Duodenal mucosa (tissue), 2 donors: ENCODE measurements at regions not wholly inside any gene's neighbourhood (a gene's known extent, or its start where the extent isn't known, plus 50 kb on each side); places are given as distances from the start of the nearest gene placed in this dataset.
"Not testable (repeated sequence)": the region's sequence is repeated elsewhere in the genome, so short reads cannot be mapped to it uniquely, and the experiment has no call there.

Source experiments
- H3K27ac ChIP-seq: one replicate; pipeline ENCODE4 v1.7.0; 2013; ENCODE audit warnings: low read depth, low read length
- H3K27me3 ChIP-seq, 2 donors: one replicate each; pipeline ENCODE4 v1.7.0; 2013; ENCODE audit warnings: low read length in 2 of 2, control low read depth in 1 of 2; ENCODE audit not compliant: insufficient read depth in 2 of 2, control insufficient read depth in 1 of 2
- H3K36me3 ChIP-seq, 2 donors: one replicate each; pipeline ENCODE4 v1.7.0; 2013; ENCODE audit warnings: low read length in 2 of 2, control low read depth in 1 of 2; ENCODE audit not compliant: insufficient read depth in 2 of 2, control insufficient read depth in 1 of 2
- H3K4me1 ChIP-seq, 2 donors: one replicate each; pipeline ENCODE4 v1.7.0; 2013; ENCODE audit warnings: low read length in 2 of 2, control low read depth in 1 of 2; ENCODE audit not compliant: insufficient read depth in 2 of 2, control insufficient read depth in 1 of 2
- H3K4me3 ChIP-seq, 2 donors: one replicate each; pipeline ENCODE4 v1.7.0; 2013; ENCODE audit warnings: low read length in 2 of 2, low read depth in 1 of 2
- H3K9ac ChIP-seq, 2 donors: one replicate each; pipeline ENCODE4 v1.7.0; 2013; ENCODE audit warnings: low read length in 2 of 2, low read depth in 1 of 2
- H3K9me3 ChIP-seq, 2 donors: one replicate each; pipeline ENCODE4 v1.7.0; 2013; ENCODE audit warnings: low read length in 2 of 2, control low read depth in 1 of 2; ENCODE audit not compliant: control insufficient read depth in 1 of 2

DNA sequence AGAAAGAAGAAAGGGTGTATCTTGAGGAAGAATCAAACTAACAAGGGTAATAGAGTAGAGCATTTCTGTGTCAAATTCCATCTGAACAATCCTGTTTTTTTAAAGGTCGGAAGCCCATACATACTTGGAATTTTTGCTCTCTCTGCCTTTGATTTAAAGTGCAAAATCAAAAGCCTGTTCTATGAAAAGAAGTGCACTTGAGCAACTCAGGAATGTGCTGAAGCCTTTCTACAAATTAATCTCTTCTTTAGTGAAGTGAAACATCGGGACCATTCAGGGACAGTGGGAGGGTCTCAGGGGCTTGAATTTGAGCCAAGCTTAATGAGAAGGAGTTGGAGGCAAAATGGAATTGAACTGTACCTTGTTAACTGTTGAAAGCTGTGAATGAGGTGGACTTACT is 1008.5 kb upstream of the LCORL start:
- no peak overlapping the region for H3K9ac ChIP-seq

DNA sequence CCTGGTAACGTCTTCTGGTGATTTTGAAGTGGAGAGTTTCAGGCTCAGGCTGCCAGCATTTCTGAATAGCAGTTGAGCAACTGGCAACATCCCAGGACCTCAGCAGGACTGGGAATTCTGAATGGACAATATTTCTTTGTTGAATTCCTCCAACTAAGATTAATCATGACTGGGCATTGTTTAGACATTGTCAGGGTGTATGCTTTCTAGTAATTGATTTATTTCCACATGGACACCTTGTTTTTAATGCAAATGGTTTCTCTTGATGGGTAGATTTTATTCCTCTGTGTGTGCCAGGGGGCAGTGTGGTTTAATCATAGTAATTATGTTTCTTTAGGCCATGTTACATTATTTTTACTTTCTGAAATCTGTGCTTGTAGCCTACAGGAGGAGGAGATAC is 1004.7 kb upstream of the LCORL start:
- Histone ChIP-seq H3K36me3 (no peaks in the 10 kb centered on the region), H3K4me1 (no peaks in the 10 kb centered on the region), H3K27me3 (no peaks in the 10 kb centered on the region), H3K9ac (no peak overlapping the region), H3K9me3 (no peaks in the 10 kb centered on the region), H3K4me3 (no peak overlapping the region), H3K27ac (no peak overlapping the region)

More for the DNA sequence above, 1008.5 kb upstream of the LCORL start:
- Histone ChIP-seq H3K4me1 (no peaks in the 10 kb centered on the region), H3K27ac (no peak overlapping the region), H3K9me3 (no peaks in the 10 kb centered on the region), H3K27me3 (no peaks in the 10 kb centered on the region), H3K4me3 (no peak overlapping the region), H3K36me3 (no peaks in the 10 kb centered on the region)

DNA sequence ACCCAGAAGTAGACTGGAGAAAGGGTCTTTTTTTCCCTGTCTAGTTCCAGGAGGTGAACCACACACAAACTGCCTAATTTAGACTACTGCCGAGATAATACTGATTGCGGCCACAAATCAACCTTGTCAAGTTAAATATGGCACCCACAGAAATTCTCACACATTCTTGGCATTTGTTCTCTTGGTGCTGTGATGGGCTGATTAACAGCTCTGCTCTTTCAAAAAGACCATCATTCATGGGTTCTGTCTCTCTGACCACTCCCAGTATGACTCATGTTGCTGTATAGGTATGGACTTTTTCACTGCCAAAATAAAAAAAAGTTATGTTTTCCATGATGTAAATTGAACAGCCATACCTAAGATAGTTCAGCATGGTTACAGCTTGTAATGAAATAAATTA is 1003.5 kb upstream of the LCORL start:
- no peak overlapping the region for H3K9ac ChIP-seq

DNA sequence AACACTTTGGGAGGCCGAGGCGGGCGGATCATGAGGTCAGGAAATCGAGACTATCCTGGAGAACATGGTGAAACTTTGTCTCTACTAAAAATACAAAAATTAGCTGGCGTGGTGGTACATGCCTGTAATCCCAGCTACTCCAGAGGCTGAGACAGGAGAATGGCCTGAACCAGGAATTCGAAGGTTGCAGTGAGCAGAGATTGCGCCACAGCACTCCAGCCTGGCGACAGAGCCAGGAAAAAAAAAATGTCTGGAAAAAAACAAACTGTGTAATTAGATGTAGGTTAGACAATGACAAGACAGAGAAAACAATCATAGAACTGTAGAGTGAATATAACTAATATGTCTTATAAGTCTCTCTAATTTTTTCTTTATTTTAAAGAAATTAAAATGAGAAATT is 1002.5 kb upstream of the LCORL start:
- Histone ChIP-seq H3K36me3 (no peaks in the 10 kb centered on the region), H3K9ac (no peak overlapping the region), H3K4me3 (no peak overlapping the region), H3K27ac (no peak overlapping the region), H3K4me1 (no peaks in the 10 kb centered on the region), H3K9me3 (no peaks in the 10 kb centered on the region), H3K27me3 (no peaks in the 10 kb centered on the region)

More for the DNA sequence above, 1003.5 kb upstream of the LCORL start:
- no peaks in the 10 kb centered on the region for H3K4me1 ChIP-seq
- no peaks in the 10 kb centered on the region for H3K36me3 ChIP-seq
- no peak overlapping the region for H3K27ac ChIP-seq
- no peak overlapping the region for H3K4me3 ChIP-seq
- H3K27me3 ChIP-seq, result no peaks in the 10 kb centered on the region
- no peaks in the 10 kb centered on the region for H3K9me3 ChIP-seq

DNA sequence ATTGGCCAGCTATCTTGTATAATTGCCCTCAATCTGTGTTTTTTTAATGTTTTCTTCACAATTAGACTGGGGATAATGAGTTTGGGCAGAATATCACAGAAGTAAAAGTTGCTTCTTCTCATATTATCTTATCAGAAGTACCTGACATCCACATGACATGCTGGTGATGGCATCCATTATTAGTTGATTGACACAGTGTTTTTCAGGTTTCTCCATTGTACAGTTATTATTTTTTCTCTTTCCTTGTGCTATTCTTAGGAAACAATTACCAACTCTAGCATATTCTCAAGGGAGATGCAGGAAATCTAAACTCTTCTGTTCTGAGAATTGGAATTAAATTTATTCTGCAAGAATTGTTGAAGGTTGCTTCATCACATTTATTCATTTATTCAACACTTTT is 1000.1 kb upstream of the LCORL start:
- H3K9ac ChIP-seq, result no peak overlapping the region
- H3K27me3 ChIP-seq, result no peaks in the 10 kb centered on the region
- no peaks in the 10 kb centered on the region for H3K4me1 ChIP-seq
- no peaks in the 10 kb centered on the region for H3K9me3 ChIP-seq
- no peak overlapping the region for H3K27ac ChIP-seq
- H3K36me3 ChIP-seq, result no peaks in the 10 kb centered on the region
- no peak overlapping the region for H3K4me3 ChIP-seq

DNA sequence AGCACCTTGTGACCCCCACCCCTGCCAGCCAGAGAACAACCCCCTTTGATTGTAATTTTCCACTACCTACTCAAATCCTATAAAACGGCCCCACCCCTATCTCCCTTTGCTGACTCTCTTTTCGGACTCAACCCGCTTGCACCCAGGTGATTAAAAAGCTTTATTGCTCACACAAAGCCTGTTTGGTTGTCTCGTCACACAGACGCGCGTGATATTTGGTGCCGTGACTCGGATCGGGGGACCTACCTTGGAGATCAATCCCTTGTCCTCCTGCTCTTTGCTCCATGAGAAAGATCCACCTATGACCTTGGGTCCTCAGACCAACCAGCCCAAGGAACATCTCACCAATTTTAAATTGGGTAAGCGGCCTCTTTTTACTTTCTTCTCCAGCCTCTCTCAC is 995.0 kb upstream of the LCORL start:
- H3K27ac ChIP-seq, H3K27me3 ChIP-seq, H3K9me3 ChIP-seq, H3K4me1 ChIP-seq, H3K9ac ChIP-seq, H3K36me3 ChIP-seq, H3K4me3 ChIP-seq: not testable (repeated sequence)

DNA sequence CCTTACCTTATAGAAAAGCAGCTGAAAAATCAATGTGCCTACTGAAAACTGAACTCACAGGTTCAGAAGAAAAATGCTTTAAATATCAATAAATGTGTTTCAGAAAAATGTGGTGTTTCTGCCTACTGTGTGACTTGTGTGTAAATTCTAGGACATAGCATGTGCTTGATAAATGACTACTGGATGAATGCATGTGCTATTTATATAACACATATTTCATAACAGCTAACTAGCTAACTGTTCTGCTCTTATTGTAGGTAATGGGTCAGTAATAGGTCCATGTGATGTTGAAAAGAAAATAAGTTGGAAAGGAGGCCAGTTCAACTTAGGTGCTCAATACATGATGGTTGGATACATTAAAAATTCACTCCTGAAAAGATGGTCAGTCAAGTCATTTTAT is 993.0 kb upstream of the LCORL start:
- no peak overlapping the region for H3K27ac ChIP-seq
- no peaks in the 10 kb centered on the region for H3K36me3 ChIP-seq
- no peaks in the 10 kb centered on the region for H3K27me3 ChIP-seq
- no peaks in the 10 kb centered on the region for H3K9me3 ChIP-seq
- H3K9ac ChIP-seq, result no peak overlapping the region
- no peak overlapping the region for H3K4me3 ChIP-seq
- no peaks in the 10 kb centered on the region for H3K4me1 ChIP-seq

DNA sequence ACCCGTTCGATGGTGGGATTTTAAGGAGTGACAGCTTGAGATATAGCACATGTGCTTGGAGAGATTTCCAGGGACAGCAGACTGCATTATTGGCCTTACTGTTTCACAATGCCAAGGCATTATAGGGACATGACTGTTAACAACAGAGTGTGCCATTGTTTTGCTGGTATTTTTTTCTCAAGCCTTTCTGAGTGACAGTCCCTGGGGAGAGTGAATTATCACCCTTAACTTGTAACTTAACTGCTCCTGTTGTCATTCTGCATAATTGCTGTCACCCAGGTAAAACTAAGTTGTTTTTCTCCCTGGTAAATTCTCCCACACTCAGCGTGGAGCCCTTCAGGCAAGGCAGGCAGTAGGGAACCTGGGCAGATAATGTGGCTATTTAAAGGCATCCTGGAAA is 989.2 kb upstream of the LCORL start:
- Histone ChIP-seq H3K9me3 (no peaks in the 10 kb centered on the region), H3K27ac (no peak overlapping the region), H3K9ac (no peak overlapping the region), H3K36me3 (no peaks in the 10 kb centered on the region), H3K4me3 (no peak overlapping the region), H3K27me3 (no peaks in the 10 kb centered on the region), H3K4me1 (no peaks in the 10 kb centered on the region)

DNA sequence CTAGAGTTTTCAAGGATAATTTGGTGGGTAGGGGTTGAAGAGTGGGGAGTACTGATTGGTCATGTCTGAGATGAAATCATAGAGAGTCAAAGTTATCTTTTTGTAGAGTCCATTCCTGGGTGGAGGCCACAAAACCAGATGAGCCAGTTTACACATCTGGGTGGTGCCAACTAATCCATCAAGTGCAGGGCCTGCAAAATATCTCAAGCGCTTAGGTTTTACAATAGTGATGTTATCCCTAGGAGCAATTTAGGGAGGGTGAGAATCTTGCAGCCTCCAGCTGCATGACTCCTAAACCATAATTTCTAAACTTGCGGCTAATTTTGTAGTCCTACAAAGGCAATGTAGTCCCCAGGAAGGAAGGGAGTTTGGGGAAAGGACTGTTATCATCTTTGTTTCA is 988.3 kb upstream of the LCORL start:
- Histone ChIP-seq H3K27me3 (no peaks in the 10 kb centered on the region), H3K9me3 (no peaks in the 10 kb centered on the region), H3K4me3 (no peak overlapping the region), H3K9ac (no peak overlapping the region), H3K27ac (no peak overlapping the region), H3K4me1 (no peaks in the 10 kb centered on the region), H3K36me3 (no peaks in the 10 kb centered on the region)

DNA sequence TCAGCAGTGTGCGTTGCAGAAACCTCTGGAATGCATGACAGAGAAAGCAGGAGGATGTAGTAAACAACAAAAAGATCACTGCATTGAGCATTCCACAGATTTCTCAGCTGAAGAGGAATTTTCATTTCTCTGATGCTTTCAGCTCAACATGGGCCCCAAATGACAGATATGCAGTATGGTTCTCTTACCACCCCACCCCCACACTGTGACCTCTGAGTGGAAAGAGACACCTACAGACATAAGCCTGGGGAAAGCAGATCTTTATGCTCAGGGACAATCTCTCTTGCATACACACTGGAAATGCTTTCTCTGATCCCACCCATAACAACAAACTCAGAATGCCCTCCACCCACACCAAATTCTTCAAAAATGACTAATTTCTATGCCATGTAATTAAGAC is 983.7 kb upstream of the LCORL start:
- no peak overlapping the region for H3K27ac ChIP-seq
- H3K27me3 ChIP-seq, result no peaks in the 10 kb centered on the region
- H3K9me3 ChIP-seq, result peaks cover 2 to 4% of the 10 kb centered on the region in 2 donors
- H3K9ac ChIP-seq, result no peak overlapping the region
- H3K36me3 ChIP-seq, result no peaks in the 10 kb centered on the region
- H3K4me1 ChIP-seq, result no peaks in the 10 kb centered on the region
- H3K4me3 ChIP-seq, result no peak overlapping the region

DNA sequence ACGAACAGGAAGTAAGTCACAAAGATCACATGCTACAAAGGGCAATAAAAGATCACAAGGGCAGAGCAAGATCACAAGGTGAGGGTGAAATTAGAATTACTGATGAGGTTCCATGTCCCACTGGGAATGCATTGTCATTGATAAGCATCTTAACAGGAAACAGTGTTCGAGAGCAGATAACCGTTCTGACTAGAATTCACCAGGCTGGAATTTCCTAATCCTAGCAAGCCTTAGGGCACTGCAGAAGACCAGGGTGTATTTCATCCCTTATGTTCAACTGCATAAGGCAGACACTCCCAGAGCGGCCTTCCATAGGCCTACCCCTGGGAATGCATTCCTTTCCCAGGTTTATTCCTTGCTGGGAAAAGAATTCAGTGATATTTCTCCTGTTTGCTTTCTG is 980.6 kb upstream of the LCORL start:
- no peaks in the 10 kb centered on the region for H3K27me3 ChIP-seq
- no peak overlapping the region for H3K4me3 ChIP-seq
- no peaks in the 10 kb centered on the region for H3K4me1 ChIP-seq
- H3K27ac ChIP-seq, result no peak overlapping the region
- H3K36me3 ChIP-seq, result no peaks in the 10 kb centered on the region
- H3K9ac ChIP-seq, result no peak overlapping the region
- H3K9me3 ChIP-seq, result peaks cover 5 to 10% of the 10 kb centered on the region in 2 donors
